A549 (cell line): ENCODE measurements at regions not wholly inside any gene's neighbourhood (a gene's known extent, or its start where the extent isn't known, plus 50 kb on each side); places are given as distances from the start of the nearest gene placed in this dataset.

Experiments
- ATAC-seq, 2 experiments: fragments of 200-7000 bp in 1 of 2; fragments of >200 bp in 1 of 2; cut with Nextera tagmentation in 1 of 2; cut with Tn5 transposase in 1 of 2; 3 replicates each; pipeline versions ENCODE4 v1.8.0 to v1.9.1; 2018 to 2020; ENCODE audit warnings: mild to moderate bottlenecking in 1 of 2, moderate library complexity in 1 of 2
- CTCF ChIA-PET: fragments of 300-600 bp; sonication (Branson Sonifier 250); formaldehyde crosslinking; extraction: SDS; loops from one replicate; lab custom pipeline; 2021; ENCODE audit warnings: antibody characterized with exemption, inconsistent platforms; lab: Yijun Ruan, JAX
- POLR2A ChIA-PET: fragments of 350-600 bp; formaldehyde crosslinking; extraction: SDS; loops from one replicate; lab custom pipeline; 2021; ENCODE audit warnings: antibody characterized with exemption, inconsistent platforms; lab: Yijun Ruan, JAX
- DNase-seq, 2 experiments: peaks; one replicate each; pipeline versions ENCODE4 v3.0.0 to v3.0.0-alpha.2; 2011 to 2016; ENCODE audit warnings: low read depth in 1 of 2, low spot score in 1 of 2
- FAIRE-seq: peaks from 2 replicates; lab custom pipeline; 2011; peaks lifted over from hg19 to GRCh38; lab: Jason Lieb, UNC
- H3K27ac ChIP-seq, 2 experiments: fragments of >200 bp; sonication (Bioruptor Twin); formaldehyde crosslinking; 3 replicates each; pipeline ENCODE4 v1.5.1; 2016 to 2017
- H3K4me1 ChIP-seq: fragments of >200 bp; sonication (Bioruptor Twin); formaldehyde crosslinking; 3 replicates; pipeline ENCODE4 v1.6.1; 2016
- H3K4me2 ChIP-seq: fragments of >200 bp; sonication (Bioruptor Twin); formaldehyde crosslinking; 3 replicates; pipeline ENCODE4 v1.6.1; 2016
- H3K4me3 ChIP-seq: fragments of >200 bp; sonication (Bioruptor Twin); formaldehyde crosslinking; 3 replicates; pipeline ENCODE4 v1.5.1; 2016
- H3K9me3 ChIP-seq: fragments of >200 bp; sonication (Bioruptor Twin); formaldehyde crosslinking; 3 replicates; pipeline ENCODE4 v1.6.1; 2016
- CBX2 ChIP-seq: fragments of 200-600 bp; sonication (generic); IDR thresholded peaks from 2 replicates; pipeline ENCODE4 v1.6.1; 2016; ENCODE audit warnings: low read depth, mild to moderate bottlenecking, borderline replicate concordance
- CBX8 ChIP-seq: fragments of 200-600 bp; sonication (generic); IDR thresholded peaks from 2 replicates; pipeline ENCODE4 v1.6.1; 2016
- CEBPB ChIP-seq, 2 experiments: fragments of >200 bp in 1 of 2; sonication (Bioruptor Twin) in 1 of 2; formaldehyde crosslinking in 1 of 2; IDR thresholded peaks; 2 replicates each; pipeline ENCODE4 v1.6.1; 2012 to 2016
- EHMT2 ChIP-seq: fragments of 200-600 bp; sonication (generic); IDR thresholded peaks from 2 replicates; pipeline ENCODE4 v1.6.1; 2016; ENCODE audit warnings: antibody characterized with exemption, low read depth, mild to moderate bottlenecking, moderate library complexity
- FOSL2 ChIP-seq, 2 experiments: fragments of 450-650 bp in 1 of 2; fragments of >200 bp in 1 of 2; sonication (Bioruptor Twin) in 1 of 2; formaldehyde crosslinking; IDR thresholded peaks; 2 replicates each; pipeline versions ENCODE4 v1.5.0 to v1.6.1; 2016 to 2020; ENCODE audit warnings: mild to moderate bottlenecking in 1 of 2, moderate library complexity in 1 of 2
- HEYL ChIP-seq: fragments of 250-450 bp; sonication (Bioruptor Pico); IDR thresholded peaks from 2 replicates; pipeline ENCODE4 v1.8.0; 2021; ENCODE audit warnings: mild to moderate bottlenecking, moderate library complexity
- HOXA7 ChIP-seq: fragments of 250-450 bp; sonication (Bioruptor Pico); IDR thresholded peaks from 2 replicates; pipeline ENCODE4 v1.5.0; 2020; ENCODE audit warnings: mild to moderate bottlenecking, moderate library complexity
- HOXB5 ChIP-seq: fragments of 250-450 bp; sonication (Bioruptor Pico); IDR thresholded peaks from 2 replicates; pipeline ENCODE4 v1.5.0; 2020; ENCODE audit warnings: mild to moderate bottlenecking, moderate library complexity
- JUNB ChIP-seq: fragments of >200 bp; sonication (Bioruptor Twin); formaldehyde crosslinking; IDR thresholded peaks from 2 replicates; pipeline ENCODE4 v1.6.1; 2016
- MAZ ChIP-seq: fragments of 150-350 bp; IDR thresholded peaks from 2 replicates; pipeline ENCODE4 v1.6.1; 2014; ENCODE audit warnings: antibody characterized with exemption, low read depth, low read length, borderline replicate concordance
- PHF8 ChIP-seq: fragments of 200-600 bp; sonication (generic); IDR thresholded peaks from 2 replicates; pipeline ENCODE4 v1.6.1; 2016; ENCODE audit warnings: low read depth, mild to moderate bottlenecking, antibody characterized with exemption, moderate library complexity, borderline replicate concordance
- RARB ChIP-seq: fragments of 250-450 bp; sonication (Bioruptor Pico); IDR thresholded peaks from 2 replicates; pipeline ENCODE4 v1.8.0; 2021; ENCODE audit warnings: mild to moderate bottlenecking, moderate library complexity
- RCOR1 ChIP-seq: fragments of 150-350 bp; IDR thresholded peaks from 2 replicates; pipeline ENCODE4 v1.6.1; 2014; ENCODE audit warnings: antibody characterized with exemption, low read length, low read depth
- ZFP36 ChIP-seq: fragments of 450-650 bp; IDR thresholded peaks from 2 replicates; pipeline ENCODE4 v1.6.1; 2014; ENCODE audit warnings: borderline replicate concordance; ENCODE audit not compliant: partially characterized antibody
- ZNF302 ChIP-seq: fragments of 250-450 bp; sonication (Bioruptor Pico); IDR thresholded peaks from 2 replicates; pipeline ENCODE4 v1.9.0; 2021; ENCODE audit warnings: inconsistent platforms, mild to moderate bottlenecking, moderate library complexity
- WGBS: methylation state at CpG from one replicate; pipeline ENCODE4 v1.1.6; 2017; ENCODE audit errors: missing lambda C conversion rate; 5-methylcytosine and 5-hydroxymethylcytosine counted together
- TF ChIP-seq, protein P1 (sequence below): IDR thresholded peaks from 2 replicates; pipeline ENCODE4 v1.6.1; 2012; ENCODE audit warnings: low read depth, borderline replicate concordance
- TF ChIP-seq, protein P2 (sequence below): fragments of 450-650 bp; IDR thresholded peaks from 2 replicates; pipeline ENCODE4 v1.6.1; 2014; ENCODE audit warnings: antibody characterized with exemption

DNA sequence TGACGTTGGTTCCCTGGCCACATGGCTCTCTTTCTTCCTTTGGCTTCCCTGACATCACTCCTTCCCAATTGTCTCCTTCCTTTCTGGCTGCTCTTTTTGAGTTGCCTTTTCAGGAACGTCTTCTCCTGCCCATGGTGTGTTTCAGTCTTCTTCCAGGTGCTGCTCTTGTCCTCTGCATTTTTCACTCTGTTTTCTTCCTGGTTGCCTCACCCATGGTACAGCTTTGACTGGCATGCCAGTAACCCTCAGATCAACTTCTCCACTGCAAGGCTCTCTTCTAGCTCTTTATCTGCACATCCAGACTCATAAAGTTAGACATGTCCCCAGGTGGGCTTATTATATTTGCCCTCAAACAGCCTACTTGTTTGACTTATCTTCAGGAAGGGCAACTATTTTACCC, 91.0 kb upstream of the ANKH start (continued):
- TF ChIP-seq ZNF302 (CRISPR knock-in tag): no peak
- TF ChIP-seq, all 56 proteins: peak for 0

DNA sequence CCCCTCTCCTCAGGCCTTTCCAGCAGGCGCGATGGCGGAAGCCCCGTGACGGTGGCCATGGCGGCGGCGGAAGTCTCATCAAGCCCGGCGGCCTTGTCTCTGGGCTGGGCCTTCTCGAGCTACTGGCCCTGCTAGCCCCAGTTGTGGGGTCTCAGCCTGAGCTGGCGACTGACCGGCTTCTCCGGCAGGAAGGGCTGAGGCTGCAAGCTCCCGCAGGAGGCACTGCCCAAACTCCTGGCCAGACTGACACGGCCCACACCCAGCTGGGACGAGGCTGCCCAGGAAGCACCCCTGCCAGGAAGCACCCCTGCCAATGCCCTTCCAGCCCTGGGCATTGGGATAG, 88.5 kb upstream of the ANKH start:
- FAIRE-seq (no peak), ATAC-seq (no peak)
- TF ChIP-seq HOXB5 (CRISPR knock-in tag) (no peak), MAZ (no peak), HEYL (CRISPR knock-in tag) (no peak), CBX2 (no peak), RCOR1 (no peak), EHMT2 (no peak), HOXA7 (CRISPR knock-in tag) (no peak)
- TF ChIP-seq, all 56 proteins: peak for 0
- Histone ChIP-seq H3K27ac (peak overlapping the region in 1 of 2 experiments; percentile 73; a peak in 4 of 6 replicates), H3K4me3 (no peak overlapping the region), H3K4me1 (peaks cover 29% of the 10 kb centered on the region), H3K9me3 (no peaks in the 10 kb centered on the region), H3K4me2 (peak overlapping the region; percentile 79)
- 93% methylated on average over 14 of the region's 17 CpGs for WGBS
- no peak for DNase-seq
- CTCF ChIA-PET: interaction anchor here (0.6 to 1.8 kb wide), 3 partner anchors 11 to 232 kb away, joined by 3 to 5 read pairs (median 3); no protein-coding TSS in a partner anchor
- POLR2A ChIA-PET: no interaction called here

DNA sequence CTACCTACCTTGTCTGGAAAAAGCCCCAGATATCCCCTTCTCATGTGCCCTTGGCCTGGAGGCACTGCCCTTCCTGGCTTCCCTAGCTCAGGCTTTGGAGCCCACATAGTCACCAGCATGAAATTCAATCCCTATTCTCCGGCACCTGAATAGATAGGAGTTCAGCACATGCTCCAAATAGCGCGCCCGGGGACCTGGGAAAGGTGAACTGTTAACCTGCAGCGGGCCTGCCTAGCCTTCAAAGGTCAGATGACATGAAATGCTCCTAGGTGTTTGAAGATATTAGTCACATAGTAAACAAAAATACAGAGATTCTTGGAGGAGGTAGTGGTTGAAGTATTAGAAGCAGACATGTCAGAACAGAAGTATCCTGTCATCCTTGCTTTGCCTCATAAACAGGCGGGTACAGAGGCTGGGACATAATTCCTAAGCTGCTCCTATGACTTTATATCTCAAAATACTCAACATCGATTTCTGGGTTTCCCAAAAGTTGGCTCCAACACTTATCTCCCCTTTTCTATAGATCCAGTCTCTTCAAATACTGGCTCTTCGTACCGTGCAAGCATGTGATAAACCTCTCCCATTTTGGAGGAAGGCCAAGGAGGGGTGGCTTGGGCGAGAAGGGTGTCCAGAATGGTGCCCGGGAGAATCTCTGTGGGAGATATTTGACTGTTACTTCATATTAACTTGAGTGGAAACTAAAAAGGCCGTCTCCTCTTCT, 88.0 kb upstream of the ANKH start:
- WGBS: 13% methylated on average over 11 of the region's 12 CpGs
- H3K4me2 ChIP-seq: peak overlapping the region; percentile 79
- peak; percentile 88 for ATAC-seq
- peak overlapping the region; percentile 43 to 73; a peak in 4 of 6 replicates for H3K27ac ChIP-seq
- no peaks in the 10 kb centered on the region for H3K9me3 ChIP-seq
- CTCF ChIA-PET: interaction anchor here (0.7 to 1.8 kb wide), 4 partner anchors 11 to 233 kb away, joined by 3 to 5 read pairs (median 3); no protein-coding TSS in a partner anchor
- H3K4me3 ChIP-seq: 0 out of 3 replicates have a peak overlapping the region, but pooled peaks have one; percentile 23
- no peak for FAIRE-seq
- peaks cover 29% of the 10 kb centered on the region for H3K4me1 ChIP-seq
- POLR2A ChIA-PET: no interaction called here
- TF ChIP-seq RARB (CRISPR knock-in tag) (no peak), FOSL2 (IDR thresholded peaks at IDR 0.05) (no peak), FOSL2 (CRISPR knock-in tag; IDR thresholded peaks at IDR 0.05) (peak; percentile 35; the same call in 1 of the 2 replicates), JUNB (peak; percentile 38; the same call in 1 of the 2 replicates)
- DNase-seq: peak; percentile 41 to 61

DNA sequence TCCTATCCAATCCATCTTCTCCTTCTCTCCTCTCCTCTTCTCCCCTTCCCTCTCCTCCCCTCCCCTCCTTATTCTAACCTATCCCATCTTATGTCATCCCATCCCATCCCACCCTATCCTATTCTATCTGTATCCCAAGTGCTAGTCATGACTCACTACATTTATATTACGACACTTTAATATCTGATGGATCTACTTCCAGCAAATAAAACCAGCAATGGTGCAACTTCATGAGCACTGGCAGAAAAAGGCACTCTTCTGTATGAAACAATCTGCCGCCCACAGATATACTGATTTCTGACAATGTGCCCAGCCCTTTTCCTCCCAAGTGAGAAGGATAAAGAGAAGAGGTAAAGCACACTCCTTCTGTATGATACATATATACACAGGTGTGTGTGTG, 86.6 kb upstream of the ANKH start:
- FAIRE-seq (no peak), DNase-seq (peak in 1 of 2 experiments; percentile 12), ATAC-seq (no peak; a peak in 1 of 6 replicates)
- peaks cover 29% of the 10 kb centered on the region for H3K4me1 ChIP-seq
- POLR2A ChIA-PET: no interaction called here
- CTCF ChIA-PET: interaction anchor here (1.1 to 1.5 kb wide), 3 partner anchors 13 to 52 kb away, joined by 3 to 7 read pairs (median 6); no protein-coding TSS in a partner anchor
- WGBS: 83% methylated on average over 2 of the region's 2 CpGs
- no peak for TF ChIP-seq HOXA7 (CRISPR knock-in tag)
- TF ChIP-seq CEBPB (IDR thresholded peaks at IDR 0.05): 0 out of 4 replicates have a peak, but pooled peaks of 1 of the 2 experiments have one; percentile 32
- H3K9me3 ChIP-seq: no peaks in the 10 kb centered on the region
- no peak overlapping the region for H3K4me3 ChIP-seq
- no peak overlapping the region; a peak in 1 of 6 replicates for H3K27ac ChIP-seq
- peak overlapping the region; percentile 79; the same call in 2 of the 3 replicates for H3K4me2 ChIP-seq

DNA sequence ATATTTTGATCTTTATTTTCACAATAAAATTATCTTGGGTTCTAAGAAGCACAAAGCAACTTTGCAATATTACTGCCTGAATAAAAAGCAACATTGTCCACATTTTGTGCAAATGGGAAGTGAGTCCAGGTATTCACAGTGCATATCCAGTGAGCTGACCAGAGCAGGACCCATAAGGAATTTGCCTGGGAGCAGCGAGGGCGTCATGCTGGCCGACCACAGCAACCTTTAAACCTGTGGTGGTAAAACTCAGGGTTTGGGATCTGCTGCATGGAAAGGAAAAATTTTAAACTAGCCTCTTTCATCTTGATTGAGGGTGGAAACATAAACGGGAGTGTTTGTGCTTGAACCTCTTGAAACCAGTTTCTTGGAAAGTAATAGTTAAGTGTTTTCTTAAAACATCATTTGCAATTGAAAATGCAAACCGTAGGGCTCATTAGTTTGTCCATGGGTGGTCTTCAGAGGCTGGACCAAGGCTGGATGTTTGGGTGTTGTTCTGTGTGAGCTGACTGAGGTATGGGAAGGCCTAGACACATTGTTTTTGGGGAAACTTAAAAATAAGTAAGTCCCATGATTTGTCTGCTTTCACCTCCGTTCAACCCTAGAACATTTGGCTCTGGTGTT, 85.0 kb upstream of the ANKH start:
- FAIRE-seq: no peak
- DNase-seq: no peak
- Histone ChIP-seq H3K4me3 (no peak overlapping the region), H3K9me3 (no peaks in the 10 kb centered on the region), H3K4me2 (no peak overlapping the region), H3K27ac (no peak overlapping the region), H3K4me1 (peaks cover 29% of the 10 kb centered on the region)
- ChIA-PET POLR2A (interaction anchor here (1.3 kb wide), 1 partner anchor 53 kb away, joined by 4 read pairs; no protein-coding TSS in a partner anchor), CTCF (interaction anchor here (0.8 to 2.4 kb wide), 5 partner anchors 10 to 229 kb away, joined by 3 to 9 read pairs (median 4); no protein-coding TSS in a partner anchor)
- WGBS: 90% methylated on average over 6 of the region's 6 CpGs
- TF ChIP-seq CBX8: no peak
- TF ChIP-seq HOXA7 (CRISPR knock-in tag): no peak
- TF ChIP-seq PHF8: no peak
- no peak for TF ChIP-seq ZFP36
- TF ChIP-seq, protein P1, sequence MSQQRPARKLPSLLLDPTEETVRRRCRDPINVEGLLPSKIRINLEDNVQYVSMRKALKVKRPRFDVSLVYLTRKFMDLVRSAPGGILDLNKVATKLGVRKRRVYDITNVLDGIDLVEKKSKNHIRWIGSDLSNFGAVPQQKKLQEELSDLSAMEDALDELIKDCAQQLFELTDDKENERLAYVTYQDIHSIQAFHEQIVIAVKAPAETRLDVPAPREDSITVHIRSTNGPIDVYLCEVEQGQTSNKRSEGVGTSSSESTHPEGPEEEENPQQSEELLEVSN: no peak
- TF ChIP-seq, protein P2, sequence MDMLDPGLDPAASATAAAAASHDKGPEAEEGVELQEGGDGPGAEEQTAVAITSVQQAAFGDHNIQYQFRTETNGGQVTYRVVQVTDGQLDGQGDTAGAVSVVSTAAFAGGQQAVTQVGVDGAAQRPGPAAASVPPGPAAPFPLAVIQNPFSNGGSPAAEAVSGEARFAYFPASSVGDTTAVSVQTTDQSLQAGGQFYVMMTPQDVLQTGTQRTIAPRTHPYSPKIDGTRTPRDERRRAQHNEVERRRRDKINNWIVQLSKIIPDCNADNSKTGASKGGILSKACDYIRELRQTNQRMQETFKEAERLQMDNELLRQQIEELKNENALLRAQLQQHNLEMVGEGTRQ: no peak
- ATAC-seq: no peak
